B cell (primary cell): ENCODE measurements at regions not wholly inside any gene's neighbourhood (a gene's known extent, or its start where the extent isn't known, plus 50 kb on each side); places are given as distances from the start of the nearest gene placed in this dataset.
"Not testable (repeated sequence)": the region's sequence is repeated elsewhere in the genome, so short reads cannot be mapped to it uniquely, and the experiment has no call there.

Experiments
- ATAC-seq: fragments of 200-7000 bp; cut with Tn5 transposase; one replicate; pipeline ENCODE4 v1.10.0; 2021; ENCODE audit warnings: low read depth, mild to moderate bottlenecking, moderate number of reproducible peaks, moderate library complexity
- CTCF ChIA-PET: fragments of 350-600 bp; sonication (Branson Sonifier 250); formaldehyde crosslinking; loops from one replicate; lab custom pipeline; 2021; ENCODE audit warnings: antibody characterized with exemption, inconsistent platforms; lab: Charles Lee
- POLR2A ChIA-PET: fragments of 350-600 bp; sonication (Branson Sonifier 250); formaldehyde crosslinking; loops from one replicate; lab custom pipeline; 2021; ENCODE audit warnings: antibody characterized with exemption; lab: Charles Lee
- DNase-seq: peaks from one replicate; pipeline ENCODE4 v3.0.0; 2013
- H2AFZ ChIP-seq: 2 replicates; pipeline ENCODE4 v1.6.1; 2012; ENCODE audit warnings: mild to moderate bottlenecking, low read depth, low read length; ENCODE audit not compliant: insufficient read depth, poor library complexity, severe bottlenecking
- H3K27ac ChIP-seq, 2 donors: 1 replicate in 1 of 2; 2 replicates in 1 of 2; pipeline ENCODE4 v1.5.1; 2012 to 2013; ENCODE audit warnings: low read length in 2 of 2, mild to moderate bottlenecking in 2 of 2, moderate library complexity in 1 of 2
- H3K27me3 ChIP-seq, 4 experiments: fragments of 200-600 bp in 1 of 4; sonication (generic) in 1 of 4; replicated peaks in 1 of 4; 1 replicate in 2 of 4; 2 replicates in 2 of 4; pipeline versions ENCODE4 v1.6.1 to v1.7.0; 2013 to 2016; ENCODE audit warnings: low read length in 3 of 4, mild to moderate bottlenecking in 2 of 4, mixed read lengths in 1 of 4, moderate library complexity in 1 of 4; ENCODE audit not compliant: insufficient read depth in 4 of 4, control insufficient read depth in 3 of 4; ENCODE audit errors: control extremely low read depth in 1 of 4
- H3K36me3 ChIP-seq, 2 experiments: replicated peaks in 1 of 2; 1 replicate in 1 of 2; 2 replicates in 1 of 2; pipeline versions ENCODE4 v1.6.1 to v1.7.1; 2013; ENCODE audit warnings: low read length in 1 of 2; ENCODE audit not compliant: insufficient read depth in 2 of 2, control insufficient read depth in 1 of 2; ENCODE audit errors: control extremely low read depth in 1 of 2, extremely low read depth in 1 of 2
- H3K4me1 ChIP-seq, 2 donors: fragments of 200-600 bp in 1 of 2; sonication (generic) in 1 of 2; 1 replicate in 1 of 2; 2 replicates in 1 of 2; pipeline versions ENCODE4 v1.5.1 to v1.6.1; 2013 to 2017; ENCODE audit warnings: low read length in 2 of 2; ENCODE audit not compliant: control insufficient read depth in 2 of 2, insufficient read depth in 2 of 2
- H3K4me2 ChIP-seq: replicated peaks from 2 replicates; pipeline ENCODE3; 2012; ENCODE audit warnings: mild to moderate bottlenecking, low read depth, low read length; ENCODE audit not compliant: poor library complexity, severe bottlenecking
- H3K4me3 ChIP-seq, 5 experiments: fragments of 200-600 bp in 1 of 5; sonication (generic) in 1 of 5; 1 replicate in 3 of 5; 2 replicates in 2 of 5; pipeline versions ENCODE4 v1.5.1 to v1.7.0; 2011 to 2016; ENCODE audit warnings: low read length in 4 of 5, mild to moderate bottlenecking in 4 of 5, low read depth in 2 of 5, control low read depth in 1 of 5, moderate library complexity in 1 of 5; ENCODE audit not compliant: insufficient read depth in 1 of 5; ENCODE audit errors: control extremely low read depth in 1 of 5, extremely low read depth in 1 of 5
- H3K79me2 ChIP-seq: fragments of 200-600 bp; sonication (generic); one replicate; pipeline ENCODE4 v1.6.0; 2016; ENCODE audit warnings: low read length; ENCODE audit not compliant: control insufficient read depth, insufficient read depth
- H3K9ac ChIP-seq: fragments of 200-600 bp; sonication (generic); 2 replicates; pipeline ENCODE4 v1.6.1; 2017; ENCODE audit warnings: mild to moderate bottlenecking, low read length, moderate library complexity
- H3K9me3 ChIP-seq, 3 donors: one replicate each; pipeline versions ENCODE4 v1.6.1 to v1.7.1; 2013; ENCODE audit warnings: low read length in 2 of 3; ENCODE audit not compliant: control insufficient read depth in 2 of 3, insufficient read depth in 1 of 3; ENCODE audit errors: control extremely low read depth in 1 of 3
- H4K20me1 ChIP-seq: 2 replicates; pipeline ENCODE4 v1.6.0; 2012; ENCODE audit warnings: mild to moderate bottlenecking, low read length; ENCODE audit not compliant: insufficient read depth, control insufficient read depth, poor library complexity, severe bottlenecking
- H3K27ac Mint-ChIP-seq: one replicate; pipeline ENCODE4 v1.8.0; 2021; ENCODE audit warnings: mixed read lengths
- H3K27me3 Mint-ChIP-seq: one replicate; pipeline ENCODE4 v1.8.0; 2021; ENCODE audit warnings: mixed read lengths
- H3K4me1 Mint-ChIP-seq: one replicate; pipeline ENCODE4 v1.8.0; 2021; ENCODE audit warnings: mixed read lengths
- H3K4me3 Mint-ChIP-seq: one replicate; pipeline ENCODE4 v1.8.0; 2021; ENCODE audit warnings: mixed read lengths
- H3K9me3 Mint-ChIP-seq: one replicate; pipeline ENCODE4 v1.8.0; 2022; ENCODE audit warnings: mixed read lengths; ENCODE audit not compliant: insufficient read depth
- EZH2 ChIP-seq: IDR thresholded peaks from 2 replicates; pipeline ENCODE4 v1.6.1; 2012; ENCODE audit warnings: borderline replicate concordance, low read depth, mild to moderate bottlenecking, moderate library complexity, low read length; ENCODE audit not compliant: insufficient read depth, poor library complexity, severe bottlenecking
- WGBS: methylation state at CpG from one replicate; pipeline ENCODE4 v1.1.5; 2013; ENCODE audit warnings: missing lambda C conversion rate; ENCODE audit not compliant: insufficient coverage; 5-methylcytosine and 5-hydroxymethylcytosine counted together
- intact Hi-C: fragments of 100-400 bp; cut with micrococcal nuclease; formaldehyde crosslinking; loops from one replicate; pipeline ENCODE4 v1.10.0; 2022

- H4K20me1 ChIP-seq, POLR2A ChIA-PET, intact Hi-C loops, DNase-seq, H3K27me3 ChIP-seq, H3K9me3 ChIP-seq, H3K9me3 Mint-ChIP-seq, H3K27ac Mint-ChIP-seq, H3K4me2 ChIP-seq, H3K4me3 ChIP-seq, H2AFZ ChIP-seq, H3K4me3 Mint-ChIP-seq, H3K36me3 ChIP-seq, H3K79me2 ChIP-seq, ATAC-seq, H3K4me1 Mint-ChIP-seq, H3K27ac ChIP-seq, H3K4me1 ChIP-seq, H3K9ac ChIP-seq, CTCF ChIA-PET, H3K27me3 Mint-ChIP-seq: not testable (repeated sequence)
- 50% methylated on average over 2 of the region's 15 CpGs for WGBS
Measured at GRCh38 chr16:32083891-32084290, 169.2 kb upstream of the TP53TG3D start.

- intact Hi-C loops, result not testable (repeated sequence)
Measured at GRCh38 chr16:32084656-32085401, 168.3 kb upstream of the TP53TG3D start.

More at GRCh38 chr16:32084656-32085401, 168.3 kb upstream of the TP53TG3D start:
- H3K27ac ChIP-seq, H3K9ac ChIP-seq, H4K20me1 ChIP-seq, H3K9me3 Mint-ChIP-seq, H2AFZ ChIP-seq, H3K27ac Mint-ChIP-seq, H3K4me3 Mint-ChIP-seq, H3K27me3 ChIP-seq, H3K79me2 ChIP-seq, CTCF ChIA-PET, H3K4me1 ChIP-seq, H3K36me3 ChIP-seq, H3K27me3 Mint-ChIP-seq, H3K9me3 ChIP-seq, H3K4me2 ChIP-seq, ATAC-seq, POLR2A ChIA-PET, H3K4me1 Mint-ChIP-seq: not testable (repeated sequence)
- H3K4me3 ChIP-seq, result peak overlapping the region in 2 of 5 experiments; percentile 17 to 19
- 9% methylated on average over 35 of the region's 86 CpGs for WGBS
- TF ChIP-seq EZH2, result peak; percentile 2
- DNase-seq, result peak; percentile 39
